ENCODE measurements at regions not wholly inside any gene's neighbourhood (a gene's known extent, or its start where the extent isn't known, plus 50 kb on each side); places are given as distances from the start of the nearest gene placed in this dataset.
"Not testable (repeated sequence)": the region's sequence is repeated elsewhere in the genome, so short reads cannot be mapped to it uniquely, and the experiment has no call there.

DNA sequence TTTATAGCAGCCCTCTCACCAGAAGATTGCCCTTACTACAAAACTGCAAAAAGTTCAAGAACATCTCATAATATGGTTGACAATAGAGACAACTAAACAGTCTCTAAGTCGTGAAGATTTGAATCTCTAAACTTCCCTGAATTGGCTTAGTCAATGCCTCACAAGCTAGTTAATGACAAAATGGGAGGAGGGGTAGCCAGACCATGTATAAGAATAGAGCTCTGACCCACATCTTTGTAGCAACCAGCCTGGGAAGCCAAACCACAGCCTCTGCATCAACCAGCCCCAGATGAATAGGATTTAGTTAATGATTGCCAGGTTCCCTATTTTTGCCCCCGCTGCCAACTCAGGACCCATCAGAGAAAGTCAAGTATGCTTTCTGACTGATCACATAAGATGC, 1265.9 kb upstream of the PCDH10 start:
- H3K27me3 Mint-ChIP-seq (ENCODE audit: low read depth); H3K9me3 Mint-ChIP-seq (ENCODE audit: low read depth); H3K27ac Mint-ChIP-seq (ENCODE audit: unreplicated experiment); DNase-seq (ENCODE audit: low spot score); H3K4me1 Mint-ChIP-seq (ENCODE audit: low read depth); H3K4me3 Mint-ChIP-seq (ENCODE audit: unreplicated experiment); H3K36me3 Mint-ChIP-seq (ENCODE audit: low read depth): not testable (repeated sequence)

DNA sequence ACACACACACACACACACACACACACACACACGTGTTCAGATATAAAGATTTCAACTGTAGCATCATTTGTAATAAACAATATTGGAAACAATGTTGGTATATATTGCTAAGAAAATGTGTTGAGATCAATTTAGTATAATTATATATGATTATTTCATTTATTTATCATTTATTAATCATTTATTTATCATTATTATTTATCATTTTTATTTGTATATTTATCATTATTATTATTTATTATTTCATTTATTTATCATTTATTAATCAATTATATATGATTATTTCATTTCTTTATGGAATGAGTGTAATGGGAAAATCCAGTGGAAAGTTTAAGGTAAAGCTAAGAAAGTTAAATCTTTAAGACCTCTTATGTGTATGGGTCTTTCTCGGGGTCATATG, 1223.4 kb upstream of the PCDH10 start:
- H3K27ac Mint-ChIP-seq (ENCODE audit: unreplicated experiment); DNase-seq (ENCODE audit: low spot score); H3K4me3 Mint-ChIP-seq (ENCODE audit: unreplicated experiment); H3K9me3 Mint-ChIP-seq (ENCODE audit: low read depth); H3K36me3 Mint-ChIP-seq (ENCODE audit: low read depth); H3K27me3 Mint-ChIP-seq (ENCODE audit: low read depth); H3K4me1 Mint-ChIP-seq (ENCODE audit: low read depth): not testable (repeated sequence)

DNA sequence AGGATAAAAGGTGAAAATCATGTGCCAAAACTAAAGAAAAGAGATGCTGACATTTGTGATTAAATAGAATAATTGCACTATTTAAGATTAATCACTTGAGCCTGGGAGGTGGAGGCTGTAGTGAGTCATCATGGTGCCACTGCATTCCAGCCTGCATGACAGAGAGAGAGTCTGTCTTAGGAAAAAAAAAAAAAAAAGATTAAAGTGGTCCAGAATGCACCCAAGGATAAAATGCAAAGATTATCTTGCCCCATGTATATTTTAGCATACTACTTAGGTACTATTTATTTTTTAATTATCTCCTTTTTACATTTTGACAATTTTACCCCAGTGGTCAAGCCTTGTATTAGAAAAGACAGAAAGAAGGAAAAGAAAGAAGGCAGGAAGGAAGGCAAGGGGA, 1181.4 kb upstream of the PCDH10 start:
- not testable (repeated sequence) for H3K27me3 Mint-ChIP-seq (ENCODE audit: low read depth); H3K4me1 Mint-ChIP-seq (ENCODE audit: low read depth); DNase-seq (ENCODE audit: low spot score); H3K9me3 Mint-ChIP-seq (ENCODE audit: low read depth); H3K36me3 Mint-ChIP-seq (ENCODE audit: low read depth); H3K4me3 Mint-ChIP-seq (ENCODE audit: unreplicated experiment)
- H3K27ac Mint-ChIP-seq (ENCODE audit: unreplicated experiment): peak overlapping the region; percentile 25

DNA sequence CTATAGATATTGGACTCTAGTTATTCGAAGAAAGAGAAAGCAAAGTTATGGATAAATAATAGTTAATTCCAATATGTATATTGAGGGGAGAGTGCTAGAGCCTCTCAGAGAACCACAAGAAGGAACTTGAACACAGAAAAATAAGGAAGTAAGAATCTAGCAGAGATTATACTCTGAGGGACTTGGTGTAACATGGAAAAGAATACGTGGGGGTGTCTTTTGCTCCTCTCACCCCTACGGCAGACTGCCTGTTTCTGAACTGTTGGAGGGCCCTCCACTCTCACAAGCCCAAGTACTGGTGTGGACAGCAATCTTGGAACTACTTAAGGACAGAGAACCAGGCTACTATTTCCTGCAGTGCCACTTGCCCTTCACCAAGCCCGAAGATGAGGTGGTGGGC, 1174.4 kb upstream of the PCDH10 start:
- H3K4me1 Mint-ChIP-seq (ENCODE audit: low read depth): no peaks in the 10 kb centered on the region
- no peak overlapping the region for H3K4me3 Mint-ChIP-seq (ENCODE audit: unreplicated experiment)
- H3K36me3 Mint-ChIP-seq (ENCODE audit: low read depth): peaks cover 3% of the 10 kb centered on the region
- DNase-seq (ENCODE audit: low spot score): no peak
- TF ChIP-seq, protein P1, sequence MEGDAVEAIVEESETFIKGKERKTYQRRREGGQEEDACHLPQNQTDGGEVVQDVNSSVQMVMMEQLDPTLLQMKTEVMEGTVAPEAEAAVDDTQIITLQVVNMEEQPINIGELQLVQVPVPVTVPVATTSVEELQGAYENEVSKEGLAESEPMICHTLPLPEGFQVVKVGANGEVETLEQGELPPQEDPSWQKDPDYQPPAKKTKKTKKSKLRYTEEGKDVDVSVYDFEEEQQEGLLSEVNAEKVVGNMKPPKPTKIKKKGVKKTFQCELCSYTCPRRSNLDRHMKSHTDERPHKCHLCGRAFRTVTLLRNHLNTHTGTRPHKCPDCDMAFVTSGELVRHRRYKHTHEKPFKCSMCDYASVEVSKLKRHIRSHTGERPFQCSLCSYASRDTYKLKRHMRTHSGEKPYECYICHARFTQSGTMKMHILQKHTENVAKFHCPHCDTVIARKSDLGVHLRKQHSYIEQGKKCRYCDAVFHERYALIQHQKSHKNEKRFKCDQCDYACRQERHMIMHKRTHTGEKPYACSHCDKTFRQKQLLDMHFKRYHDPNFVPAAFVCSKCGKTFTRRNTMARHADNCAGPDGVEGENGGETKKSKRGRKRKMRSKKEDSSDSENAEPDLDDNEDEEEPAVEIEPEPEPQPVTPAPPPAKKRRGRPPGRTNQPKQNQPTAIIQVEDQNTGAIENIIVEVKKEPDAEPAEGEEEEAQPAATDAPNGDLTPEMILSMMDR (IDR thresholded peaks at IDR 0.05): no peak
- no peaks in the 10 kb centered on the region for H3K27me3 Mint-ChIP-seq (ENCODE audit: low read depth)
- peaks cover 15% of the 10 kb centered on the region for H3K9me3 Mint-ChIP-seq (ENCODE audit: low read depth)
- H3K27ac Mint-ChIP-seq (ENCODE audit: unreplicated experiment): no peak overlapping the region

- H3K36me3 Mint-ChIP-seq (ENCODE audit: low read depth); DNase-seq (ENCODE audit: low spot score); H3K4me1 Mint-ChIP-seq (ENCODE audit: low read depth); H3K27me3 Mint-ChIP-seq (ENCODE audit: low read depth); H3K27ac Mint-ChIP-seq (ENCODE audit: unreplicated experiment); H3K4me3 Mint-ChIP-seq (ENCODE audit: unreplicated experiment): not testable (repeated sequence)
- peaks cover 15% of the 10 kb centered on the region for H3K9me3 Mint-ChIP-seq (ENCODE audit: low read depth)
Measured at GRCh38 chr4:131975276-131976132, 1173.6 kb upstream of the PCDH10 start.

- not testable (repeated sequence) for H3K4me3 Mint-ChIP-seq (ENCODE audit: unreplicated experiment); H3K4me1 Mint-ChIP-seq (ENCODE audit: low read depth); H3K27me3 Mint-ChIP-seq (ENCODE audit: low read depth); H3K27ac Mint-ChIP-seq (ENCODE audit: unreplicated experiment); H3K36me3 Mint-ChIP-seq (ENCODE audit: low read depth)
- peak; percentile 72 for DNase-seq (ENCODE audit: low spot score)
- peaks cover 21% of the 10 kb centered on the region for H3K9me3 Mint-ChIP-seq (ENCODE audit: low read depth)
Measured at GRCh38 chr4:131976133-131977002, 1172.7 kb upstream of the PCDH10 start.

DNA sequence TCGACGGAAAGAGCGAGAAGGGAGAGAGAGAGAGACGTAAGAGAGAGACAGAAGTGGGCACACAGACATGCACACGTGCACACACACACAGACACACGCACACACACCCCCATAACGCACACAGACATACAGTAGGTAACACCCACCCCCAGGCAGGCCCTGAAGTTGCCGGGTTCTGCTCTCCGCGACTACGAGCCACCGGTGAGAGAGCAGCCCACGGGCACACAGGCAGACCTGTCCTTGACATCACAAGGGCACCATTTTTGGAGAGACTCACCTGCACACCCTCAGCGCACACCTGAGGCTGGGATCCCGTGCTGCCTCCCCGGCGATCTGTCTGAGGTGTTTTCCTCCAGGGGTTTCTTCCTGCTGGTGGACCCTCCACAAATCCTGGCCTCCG, 1171.0 kb upstream of the PCDH10 start:
- DNase-seq (ENCODE audit: low spot score): no peak
- no peaks in the 10 kb centered on the region for H3K4me1 Mint-ChIP-seq (ENCODE audit: low read depth)
- no peak overlapping the region for H3K27ac Mint-ChIP-seq (ENCODE audit: unreplicated experiment)
- H3K4me3 Mint-ChIP-seq (ENCODE audit: unreplicated experiment): no peak overlapping the region
- TF ChIP-seq, protein P1 (IDR thresholded peaks at IDR 0.05): no peak
- H3K27me3 Mint-ChIP-seq (ENCODE audit: low read depth): no peaks in the 10 kb centered on the region
- H3K36me3 Mint-ChIP-seq (ENCODE audit: low read depth): peaks cover 3% of the 10 kb centered on the region
- peaks cover 22% of the 10 kb centered on the region for H3K9me3 Mint-ChIP-seq (ENCODE audit: low read depth)
